Forelimb muscle (tissue), 1 donor: ENCODE measurements at regions not wholly inside any gene's neighbourhood (a gene's known extent, or its start where the extent isn't known, plus 50 kb on each side); places are given as distances from the start of the nearest gene placed in this dataset.

ENCODE experiments used
- DNase-seq: peaks from one replicate; pipeline ENCODE4 v3.0.0-alpha.2; 2013; ENCODE audit warnings: low read depth

GRCh38 chr12:115464661-115465060, 780.7 kb upstream of the TBX3 start:
- no peak for DNase-seq

GRCh38 chr12:115464111-115464581, 780.2 kb upstream of the TBX3 start:
- DNase-seq: no peak

GRCh38 chr12:115461401-115461800, 777.4 kb upstream of the TBX3 start:
- DNase-seq: no peak

- DNase-seq: no peak
Measured at GRCh38 chr12:115457798-115458197, 773.8 kb upstream of the TBX3 start.

GRCh38 chr12:115456946-115457689, 773.1 kb upstream of the TBX3 start:
- no peak for DNase-seq

- DNase-seq: no peak
Measured at GRCh38 chr12:115455268-115455681, 771.3 kb upstream of the TBX3 start.

GRCh38 chr12:115452751-115453281, 768.8 kb upstream of the TBX3 start:
- DNase-seq: no peak

- DNase-seq: no peak
Measured at GRCh38 chr12:115451780-115452736, 768.1 kb upstream of the TBX3 start.

GRCh38 chr12:115451151-115451779, 767.3 kb upstream of the TBX3 start:
- no peak for DNase-seq

- DNase-seq: no peak
Measured at GRCh38 chr12:115450710-115451109, 766.7 kb upstream of the TBX3 start.

GRCh38 chr12:115450017-115450416, 766.0 kb upstream of the TBX3 start:
- no peak for DNase-seq

GRCh38 chr12:115449526-115449925, 765.6 kb upstream of the TBX3 start:
- DNase-seq: no peak

GRCh38 chr12:115444346-115444745, 760.4 kb upstream of the TBX3 start:
- no peak for DNase-seq

- no peak for DNase-seq
Measured at GRCh38 chr12:115443351-115443938, 759.5 kb upstream of the TBX3 start.

- DNase-seq: no peak
Measured at GRCh38 chr12:115440438-115440837, 756.5 kb upstream of the TBX3 start.

GRCh38 chr12:115439008-115439601, 755.1 kb upstream of the TBX3 start:
- no peak for DNase-seq

- no peak for DNase-seq
Measured at GRCh38 chr12:115438314-115438713, 754.3 kb upstream of the TBX3 start.

GRCh38 chr12:115437061-115437567, 753.1 kb upstream of the TBX3 start:
- no peak for DNase-seq

- no peak for DNase-seq
Measured at GRCh38 chr12:115433014-115433634, 749.1 kb upstream of the TBX3 start.

GRCh38 chr12:115430636-115431035, 746.7 kb upstream of the TBX3 start:
- DNase-seq: no peak
